Colon (tissue), 2 donors: ENCODE measurements at regions not wholly inside any gene's neighbourhood (a gene's known extent, or its start where the extent isn't known, plus 50 kb on each side); places are given as distances from the start of the nearest gene placed in this dataset.
"Not testable (repeated sequence)": the region's sequence is repeated elsewhere in the genome, so short reads cannot be mapped to it uniquely, and the experiment has no call there.

ENCODE experiments used
- FAIRE-seq: peaks from 2 replicates; lab custom pipeline; 2012; peaks lifted over from hg19 to GRCh38; lab: Jason Lieb, UNC
- donor health status: control.
- donor health status: control.

- no peak for FAIRE-seq
These were observed 356.0 kb downstream of the PPARGC1A start for GRCh38 chr4:23533859-23534258.

DNA sequence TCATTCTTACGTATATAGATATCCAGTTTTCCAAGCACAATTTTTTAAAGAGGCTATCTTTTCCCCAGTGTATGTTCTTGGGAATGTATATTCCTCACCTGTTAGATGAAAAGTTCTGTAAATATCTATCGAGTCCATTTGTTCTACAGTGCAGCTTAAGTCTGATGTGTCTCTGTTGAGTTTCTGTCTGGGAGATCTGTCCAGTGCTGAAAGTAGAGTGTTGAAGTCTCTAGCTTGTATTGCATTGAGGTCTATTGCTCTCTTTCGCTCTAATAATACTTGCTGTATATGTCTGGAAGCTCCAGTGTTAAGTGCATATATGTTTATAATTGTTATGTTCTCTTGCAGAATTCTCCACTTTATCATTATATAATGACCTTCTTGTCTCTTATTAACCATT, 373.1 kb downstream of the PPARGC1A start:
- FAIRE-seq: no peak

- no peak for FAIRE-seq
These were observed 385.8 kb downstream of the PPARGC1A start for GRCh38 chr4:23504083-23504482.

GRCh38 chr4:23500894-23501449, 388.9 kb downstream of the PPARGC1A start:
- no peak for FAIRE-seq

DNA sequence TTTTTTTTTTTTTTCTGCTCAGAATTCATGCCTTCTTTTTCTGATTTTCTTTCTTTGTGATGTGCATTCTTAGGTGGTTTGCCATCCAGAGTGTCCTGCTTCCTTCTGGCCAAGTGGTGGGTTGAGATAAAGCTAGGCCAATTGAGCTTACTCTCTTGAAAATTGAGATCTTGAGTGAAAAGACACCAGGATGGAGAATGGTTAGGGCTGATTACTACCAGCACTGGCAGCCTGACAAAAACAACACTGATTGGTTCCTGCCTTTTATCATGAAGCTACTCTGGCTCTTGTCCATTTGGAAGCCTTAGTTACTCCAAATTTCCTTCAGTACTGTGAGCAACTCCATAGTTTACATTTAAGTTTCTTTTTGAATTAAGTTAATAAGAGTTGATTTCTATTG, 404.0 kb downstream of the PPARGC1A start:
- no peak for FAIRE-seq

- no peak for FAIRE-seq
These were observed 405.2 kb downstream of the PPARGC1A start for GRCh38 chr4:23484689-23485088.

DNA sequence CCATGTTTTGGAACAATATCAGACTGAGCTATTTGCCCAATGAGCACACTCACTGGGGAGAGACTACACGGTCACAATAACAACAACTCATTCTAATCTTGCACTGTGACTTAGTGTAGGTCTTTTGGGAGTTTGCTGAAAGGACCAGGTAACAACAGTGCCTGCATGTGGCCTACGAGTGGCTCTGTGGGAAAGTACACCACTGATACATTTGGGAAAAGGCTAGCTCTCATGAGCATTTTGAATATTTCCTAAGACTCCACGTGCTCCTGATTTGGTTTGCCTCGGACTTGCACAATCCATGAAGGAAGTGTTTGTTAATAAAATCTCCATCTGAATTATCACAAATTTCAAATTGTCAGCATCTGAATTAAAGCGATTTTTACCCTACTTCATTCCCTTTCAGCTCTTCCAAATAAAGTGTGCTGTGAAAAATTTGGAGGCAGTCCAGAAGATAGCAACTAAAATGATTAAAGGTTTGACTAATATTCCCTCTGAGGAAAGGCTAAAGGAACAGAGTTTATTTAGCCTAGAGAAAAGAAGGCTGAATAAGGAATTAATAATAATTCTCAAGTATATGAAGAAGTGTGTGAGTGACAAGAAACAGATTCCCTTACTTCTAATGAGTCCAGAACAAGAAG, 406.4 kb downstream of the PPARGC1A start:
- FAIRE-seq: no peak

- no peak for FAIRE-seq
These were observed 408.3 kb downstream of the PPARGC1A start for GRCh38 chr4:23481566-23481965.

GRCh38 chr4:23477905-23478304, 411.9 kb downstream of the PPARGC1A start:
- FAIRE-seq: no peak

DNA sequence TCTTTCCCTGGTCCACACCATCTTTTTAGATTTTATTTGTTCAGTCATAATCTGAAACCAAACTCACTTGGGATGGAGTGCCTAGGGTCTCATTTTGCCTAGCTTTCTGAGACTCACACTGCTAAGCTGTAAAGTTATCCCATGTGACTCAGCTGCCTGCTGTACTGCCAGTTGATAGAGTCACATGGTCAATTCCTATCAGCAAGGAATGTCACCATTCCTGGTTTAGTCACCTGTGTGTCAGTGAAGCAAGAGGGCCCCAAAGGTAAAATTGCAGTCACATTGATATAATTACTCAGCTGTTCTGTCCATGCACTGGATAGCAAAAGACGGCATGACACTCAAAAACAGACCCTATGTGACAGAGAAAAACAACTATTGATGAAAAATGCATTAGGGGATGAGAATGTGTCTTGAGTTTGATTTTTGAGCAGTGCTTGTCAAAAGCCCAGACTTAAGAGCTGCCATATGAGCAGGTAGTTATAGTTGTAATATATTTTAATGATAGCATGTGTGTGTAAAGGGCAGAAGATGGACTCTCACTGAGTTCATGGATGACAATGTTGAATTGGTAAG, 413.2 kb downstream of the PPARGC1A start:
- FAIRE-seq: no peak

DNA sequence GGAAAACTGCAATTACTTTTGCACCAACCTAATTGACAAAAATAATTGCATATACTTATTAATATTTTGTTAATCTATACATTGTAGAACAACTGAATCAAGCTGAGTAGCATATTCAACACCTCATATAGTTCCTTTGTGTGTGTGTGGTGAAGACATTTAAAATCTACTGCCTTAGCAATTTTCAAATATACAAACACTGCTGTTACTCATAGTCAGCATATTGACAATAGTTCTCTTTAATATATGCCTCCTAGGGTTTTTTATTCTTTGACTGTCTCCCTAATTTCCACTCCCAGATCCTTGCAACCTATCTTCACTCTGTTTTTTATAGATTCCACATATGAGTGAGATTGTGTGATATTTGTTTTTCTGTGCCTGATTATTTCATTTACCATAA, 426.8 kb downstream of the PPARGC1A start:
- no peak for FAIRE-seq

- FAIRE-seq: no peak
These were observed 431.8 kb downstream of the PPARGC1A start for GRCh38 chr4:23458054-23458453.

- no peak for FAIRE-seq
These were observed 433.0 kb downstream of the PPARGC1A start for GRCh38 chr4:23456864-23457263.

DNA sequence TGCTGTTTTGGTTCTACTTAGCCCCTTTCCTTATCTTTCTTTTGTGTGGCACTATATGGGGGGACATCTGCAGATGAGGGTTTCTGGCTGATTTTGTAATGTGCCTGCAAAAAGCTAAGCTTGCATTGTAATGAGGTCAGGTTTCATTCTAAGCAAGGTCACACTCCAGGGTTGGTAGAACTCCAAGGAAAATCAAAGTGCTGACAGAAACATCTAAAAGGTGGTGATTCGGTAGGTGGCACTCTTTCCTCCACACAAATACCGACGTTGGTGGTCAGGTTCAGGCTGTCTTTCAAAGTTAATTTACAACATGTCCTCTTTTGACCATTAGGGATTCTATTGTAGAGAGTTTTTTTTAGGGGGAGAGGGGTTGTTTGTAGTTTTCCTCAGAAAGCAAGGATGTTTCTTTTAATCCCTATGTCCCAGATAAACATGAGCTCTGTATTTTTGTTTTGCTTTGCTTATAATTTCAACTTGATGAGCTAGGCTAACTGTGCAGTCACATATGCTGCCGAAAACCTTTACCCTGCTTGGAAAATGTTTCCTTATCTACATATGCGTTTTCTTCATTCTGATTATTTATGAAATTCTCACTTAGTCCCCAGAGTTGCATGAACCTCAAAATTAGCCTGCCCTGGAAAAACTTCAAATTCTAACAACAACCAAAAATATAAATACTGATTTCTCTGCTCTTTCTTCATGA, 434.2 kb downstream of the PPARGC1A start:
- no peak for FAIRE-seq

DNA sequence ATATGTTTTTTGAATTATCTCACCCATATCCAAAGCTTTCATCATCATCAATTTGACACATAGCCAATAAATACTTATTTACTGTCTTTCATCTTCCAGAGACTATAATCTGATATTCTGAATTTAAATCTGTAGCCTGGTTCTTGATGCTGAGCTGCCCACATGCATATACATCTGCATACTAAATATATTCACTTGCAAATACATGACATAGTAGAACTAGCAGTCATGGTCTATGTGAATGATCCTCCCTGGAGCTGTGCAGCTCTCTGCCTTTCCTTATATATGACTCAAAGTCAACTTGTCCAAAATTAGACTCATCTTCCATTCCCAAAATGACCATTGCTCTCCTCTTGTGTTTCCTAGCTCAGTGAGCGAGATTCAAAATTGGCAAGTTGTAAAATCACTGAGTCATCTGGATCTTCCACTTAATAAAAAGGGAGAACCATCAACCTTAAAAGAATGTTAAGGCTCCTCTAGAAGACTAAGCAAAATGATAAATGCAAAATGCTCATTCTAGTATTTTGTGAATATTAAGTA, 448.2 kb downstream of the PPARGC1A start:
- FAIRE-seq: no peak

DNA sequence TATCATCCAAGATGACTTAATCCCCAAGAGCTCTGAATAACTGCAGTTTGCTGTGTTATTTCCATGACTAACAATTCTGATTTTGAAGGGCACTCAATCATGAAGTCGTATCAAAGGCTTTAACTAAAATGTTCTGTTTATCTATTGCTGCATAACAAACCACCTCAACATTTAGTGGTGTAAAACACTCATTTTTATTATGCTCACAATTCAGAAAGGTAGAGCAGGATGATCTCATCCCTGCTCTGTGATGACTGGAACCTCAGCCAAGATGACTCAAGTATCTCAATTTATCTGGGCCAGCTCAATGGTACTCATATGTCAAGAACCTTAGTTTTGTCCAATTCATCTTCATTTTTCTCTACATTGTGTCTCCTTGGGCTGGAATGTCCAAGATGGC, 451.1 kb downstream of the PPARGC1A start:
- FAIRE-seq: no peak

GRCh38 chr4:23429497-23429896, 460.4 kb downstream of the PPARGC1A start:
- FAIRE-seq: no peak

- no peak for FAIRE-seq
These were observed 464.3 kb downstream of the PPARGC1A start for GRCh38 chr4:23425570-23425969.

GRCh38 chr4:23423540-23423939, 466.3 kb downstream of the PPARGC1A start:
- FAIRE-seq: no peak

- FAIRE-seq: no peak
These were observed 467.0 kb downstream of the PPARGC1A start for GRCh38 chr4:23422878-23423277.

- FAIRE-seq: no peak
These were observed 476.2 kb downstream of the PPARGC1A start for GRCh38 chr4:23413631-23414030.

GRCh38 chr4:23412701-23413100, 477.1 kb downstream of the PPARGC1A start:
- no peak for FAIRE-seq

- not testable (repeated sequence) for FAIRE-seq
These were observed 480.9 kb downstream of the PPARGC1A start for GRCh38 chr4:23408913-23409312.
